Activated T-cell treated with anti-CD3 and anti-CD28 coated beads for 24 hours (primary cell): ENCODE measurements at regions not wholly inside any gene's neighbourhood (a gene's known extent, or its start where the extent isn't known, plus 50 kb on each side); places are given as distances from the start of the nearest gene placed in this dataset.
"Not testable (repeated sequence)": the region's sequence is repeated elsewhere in the genome, so short reads cannot be mapped to it uniquely, and the experiment has no call there.

Source experiments
- DNase-seq: peaks from one replicate; pipeline ENCODE4 v3.0.0-alpha.2; 2020; ENCODE audit warnings: low read depth

GRCh38 chr3:34876997-34877396, 762.3 kb upstream of the ARPP21 start:
- DNase-seq, result no peak

- no peak for DNase-seq
Measured at GRCh38 chr3:34878488-34878887, 760.8 kb upstream of the ARPP21 start.

DNA sequence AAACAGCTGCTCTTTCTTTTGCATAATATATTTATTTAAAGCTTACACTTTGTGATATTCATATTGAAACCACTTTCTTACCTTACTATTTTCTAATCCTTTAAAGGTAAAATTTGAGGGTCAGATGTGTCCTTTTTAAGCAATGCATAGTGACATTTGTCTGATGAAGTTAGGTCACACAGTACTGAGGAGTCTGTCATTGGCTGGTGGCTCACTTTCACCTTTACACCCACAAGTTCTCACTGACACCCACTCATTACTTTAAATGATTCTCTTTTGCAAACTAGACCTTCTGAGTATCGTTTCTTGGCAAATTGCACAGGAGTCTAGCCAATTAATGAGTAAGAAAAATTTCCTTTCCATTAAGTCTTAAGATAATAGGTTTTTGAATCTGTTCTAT, 758.3 kb upstream of the ARPP21 start:
- DNase-seq, result no peak

GRCh38 chr3:34882764-34883163, 756.6 kb upstream of the ARPP21 start:
- no peak for DNase-seq

DNA sequence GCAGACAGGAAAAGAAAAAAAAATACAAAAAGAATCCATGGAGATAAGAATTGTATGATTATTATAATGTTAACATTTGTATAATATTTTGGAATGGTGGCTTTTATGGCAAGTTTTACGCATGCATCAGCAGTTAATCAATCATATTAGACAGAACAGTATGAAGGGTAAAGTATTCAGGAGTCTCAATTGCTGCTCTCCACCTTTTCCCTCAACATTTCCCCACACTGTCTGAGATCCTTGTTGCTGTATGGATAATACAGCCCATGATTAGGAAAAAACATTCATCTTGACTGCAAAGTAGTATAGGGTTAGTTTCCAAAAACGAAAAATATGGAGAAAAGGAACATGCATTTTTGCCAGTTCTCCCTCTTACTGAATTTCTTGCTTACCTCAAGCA, 755.3 kb upstream of the ARPP21 start:
- DNase-seq, result no peak

GRCh38 chr3:34886443-34886842, 752.9 kb upstream of the ARPP21 start:
- DNase-seq, result no peak

DNA sequence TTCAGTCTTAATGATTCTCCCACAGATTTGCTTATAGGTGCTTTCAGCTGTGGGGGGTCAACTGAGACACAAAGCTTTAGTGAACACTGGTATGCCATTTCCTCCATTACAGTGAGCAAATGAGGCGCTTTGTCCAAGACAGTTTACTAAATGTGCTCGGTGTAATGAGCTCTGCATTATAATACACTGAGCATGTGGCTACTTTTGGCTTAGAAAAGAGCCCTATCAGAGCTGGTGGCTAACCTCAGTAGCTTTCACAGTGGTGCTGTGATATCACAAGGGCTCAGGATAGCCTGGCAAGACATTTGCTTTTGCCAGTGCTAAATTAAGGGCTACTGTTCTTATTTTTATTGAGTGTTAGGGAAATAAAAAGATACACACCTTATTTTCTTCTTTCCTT, 749.7 kb upstream of the ARPP21 start:
- DNase-seq, result no peak

GRCh38 chr3:34890247-34890646, 749.1 kb upstream of the ARPP21 start:
- DNase-seq, result no peak

DNA sequence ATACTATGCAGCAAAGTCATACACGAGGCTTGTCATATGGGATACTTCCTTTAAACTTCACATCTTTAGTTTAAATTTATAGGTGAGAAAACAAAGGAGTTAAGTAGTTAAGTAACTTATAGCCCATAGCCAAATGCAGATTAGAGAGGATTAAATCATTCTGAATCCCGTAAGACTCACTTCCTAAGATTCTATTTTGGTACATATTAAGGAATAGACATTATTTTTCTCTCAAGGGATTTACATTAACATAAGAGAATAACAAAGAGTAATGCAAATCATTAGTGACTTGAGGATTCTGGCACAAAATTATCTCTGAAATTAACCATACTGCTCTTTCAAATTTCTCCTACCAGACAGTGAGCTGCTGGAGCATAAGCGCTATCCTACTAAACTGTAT, 747.4 kb upstream of the ARPP21 start:
- DNase-seq, result no peak

GRCh38 chr3:34895841-34896240, 743.5 kb upstream of the ARPP21 start:
- no peak for DNase-seq

DNA sequence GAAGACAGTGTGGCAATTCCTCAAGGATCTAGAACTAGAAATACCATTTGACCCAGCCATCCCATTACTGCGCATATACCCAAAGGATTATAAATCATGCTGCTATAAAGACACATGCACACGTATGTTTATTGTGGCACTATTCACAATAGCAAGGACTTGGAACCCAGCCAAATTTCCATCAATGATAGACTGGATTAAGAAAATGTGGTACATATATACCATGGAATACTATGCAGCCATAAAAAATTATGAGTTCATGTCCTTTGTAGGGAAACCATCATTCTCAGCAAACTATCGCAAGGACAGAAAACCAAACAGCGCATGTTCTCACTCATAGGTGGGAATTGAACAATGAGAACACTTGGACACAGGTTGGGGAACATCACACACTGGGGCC, 729.6 kb upstream of the ARPP21 start:
- DNase-seq, result not testable (repeated sequence)

DNA sequence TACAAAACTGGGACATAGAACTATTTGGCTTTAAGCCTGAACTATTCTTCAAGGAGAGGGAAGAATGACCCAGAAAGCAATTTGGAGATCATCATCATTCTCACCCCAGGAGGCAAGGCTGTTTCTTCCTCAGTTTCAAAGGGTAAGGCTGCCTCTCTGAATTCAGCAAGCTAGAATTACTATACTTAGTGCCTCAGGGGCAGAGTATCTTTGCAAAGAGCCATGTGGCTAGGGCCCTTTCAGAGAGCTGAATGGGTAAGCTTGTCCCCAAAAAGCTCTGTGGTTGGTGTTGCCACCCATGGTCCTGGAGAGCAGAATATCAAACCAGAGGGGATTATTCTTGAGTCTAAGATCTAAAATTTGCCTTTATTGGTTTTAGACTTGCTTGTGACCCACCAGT, 720.3 kb upstream of the ARPP21 start:
- no peak for DNase-seq

GRCh38 chr3:34920806-34921205, 718.5 kb upstream of the ARPP21 start:
- DNase-seq, result no peak

DNA sequence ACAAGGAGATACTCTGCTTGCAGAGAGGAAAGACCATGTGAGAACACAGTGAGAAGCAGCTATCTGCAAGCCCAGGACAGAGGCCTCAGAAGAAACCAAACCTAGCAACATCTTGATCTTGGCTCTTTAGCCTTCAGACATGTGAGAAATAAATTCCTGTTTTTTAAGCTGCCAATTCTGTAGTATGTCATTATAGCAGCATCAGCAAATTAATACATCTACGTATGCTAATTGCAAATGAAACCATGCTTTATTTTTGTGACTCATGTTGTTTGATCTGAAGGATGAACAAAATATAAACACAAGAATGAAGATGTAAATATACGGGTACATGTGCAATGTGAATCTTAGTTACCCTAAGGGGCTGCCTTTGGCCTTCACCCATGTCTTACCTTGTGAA, 714.4 kb upstream of the ARPP21 start:
- DNase-seq, result no peak

GRCh38 chr3:34925851-34926250, 713.5 kb upstream of the ARPP21 start:
- no peak for DNase-seq

DNA sequence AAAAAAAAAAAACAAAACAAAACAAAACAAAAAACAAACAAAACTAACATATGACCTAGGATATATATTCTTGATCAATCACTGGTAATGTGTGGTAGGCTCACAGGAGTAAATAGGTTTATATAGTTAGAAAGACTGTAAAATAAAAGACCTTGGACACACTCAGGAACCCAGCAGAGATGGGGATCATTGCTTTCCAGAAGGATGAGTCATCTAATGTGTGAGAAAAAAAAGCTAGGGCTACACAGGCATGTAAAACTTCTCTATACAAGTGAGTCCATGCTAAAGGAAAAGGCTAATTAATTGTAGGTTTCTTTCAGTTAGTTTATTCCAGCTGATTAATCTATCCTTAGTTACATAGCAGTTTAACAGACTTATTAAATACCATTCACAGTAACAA, 710.3 kb upstream of the ARPP21 start:
- DNase-seq, result no peak

DNA sequence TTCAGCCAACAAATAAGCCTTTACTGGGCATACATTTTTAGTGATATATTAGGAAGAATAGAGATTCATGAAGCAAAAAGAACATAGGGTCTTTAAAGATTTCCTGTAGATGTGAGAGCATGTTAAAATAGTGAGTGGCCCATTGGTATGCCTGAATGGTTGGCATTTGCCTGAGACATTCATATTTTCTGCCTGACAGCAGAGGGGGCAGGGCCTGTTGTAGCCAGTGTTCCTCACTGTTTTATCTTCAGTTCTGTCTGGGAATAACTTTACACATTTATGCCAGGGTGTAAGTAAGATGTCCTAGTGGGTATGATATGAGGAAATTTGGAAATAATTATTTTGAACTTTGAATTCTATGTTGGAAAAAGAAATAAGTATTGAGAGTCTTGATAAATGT, 704.7 kb upstream of the ARPP21 start:
- no peak for DNase-seq

GRCh38 chr3:34938784-34939183, 700.5 kb upstream of the ARPP21 start:
- no peak for DNase-seq

DNA sequence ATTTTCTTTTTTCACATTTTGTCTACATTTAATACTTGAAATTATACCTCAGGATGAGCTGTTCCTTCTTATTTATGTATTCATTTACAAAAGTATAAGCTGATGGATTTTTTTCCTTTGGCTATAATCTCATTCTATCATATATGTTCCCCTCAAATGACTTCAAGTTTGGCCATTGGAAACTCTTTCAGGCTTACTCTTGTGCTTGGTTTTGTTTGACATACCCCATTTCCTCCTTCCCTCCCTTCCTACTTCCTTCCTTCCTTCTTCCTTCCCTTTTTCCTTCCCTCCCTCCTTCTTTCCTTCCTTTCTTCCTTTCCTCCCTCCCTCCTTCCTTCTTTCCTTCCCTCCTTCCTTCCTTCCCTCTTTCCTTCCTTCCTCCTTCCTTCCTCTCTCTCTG, 697.1 kb upstream of the ARPP21 start:
- DNase-seq, result no peak

DNA sequence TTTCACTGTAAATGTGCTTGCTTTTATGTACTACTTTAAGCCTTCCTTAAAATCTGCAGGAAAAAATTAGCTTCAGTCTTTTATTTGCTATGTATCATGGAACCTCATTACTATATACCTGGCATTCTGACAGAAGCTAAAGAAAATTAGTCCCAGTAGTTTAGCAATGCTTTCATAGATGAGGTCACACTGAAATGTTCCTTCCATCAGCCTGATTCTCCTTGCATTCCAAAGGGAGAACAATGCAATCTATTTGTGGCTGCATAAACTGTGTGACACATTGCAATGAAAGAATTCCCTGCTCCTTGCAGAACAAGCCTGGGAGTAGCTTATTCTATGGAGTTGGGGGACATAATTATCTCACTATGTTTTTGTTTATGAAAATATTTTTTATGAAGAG, 691.5 kb upstream of the ARPP21 start:
- no peak for DNase-seq

- DNase-seq, result no peak
Measured at GRCh38 chr3:34948517-34948916, 690.8 kb upstream of the ARPP21 start.

DNA sequence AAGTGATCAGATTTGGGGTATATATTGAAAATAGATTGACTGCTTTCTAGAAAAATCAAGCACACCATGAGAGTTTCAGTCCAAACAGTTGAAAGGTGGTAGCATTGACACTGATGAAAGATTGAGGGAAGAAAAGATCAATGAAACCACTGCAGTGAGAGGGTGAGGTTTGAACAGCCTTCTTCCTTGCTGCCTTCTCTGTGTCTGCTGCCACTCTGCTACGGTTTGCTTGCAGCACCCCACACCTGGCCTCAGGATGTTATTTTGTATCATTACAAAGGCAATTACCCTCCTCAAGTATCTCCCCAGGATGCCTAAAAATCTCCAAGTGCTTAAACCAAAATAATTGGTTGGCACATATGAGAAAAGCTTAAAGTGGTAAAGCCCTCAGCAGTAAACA, 683.6 kb upstream of the ARPP21 start:
- no peak for DNase-seq

GRCh38 chr3:34956511-34956910, 682.8 kb upstream of the ARPP21 start:
- no peak for DNase-seq

GRCh38 chr3:34957677-34958076, 681.6 kb upstream of the ARPP21 start:
- no peak for DNase-seq

- no peak for DNase-seq
Measured at GRCh38 chr3:34969513-34969912, 669.8 kb upstream of the ARPP21 start.
